Ovary (tissue), 3 donors: ENCODE measurements at regions not wholly inside any gene's neighbourhood (a gene's known extent, or its start where the extent isn't known, plus 50 kb on each side); places are given as distances from the start of the nearest gene placed in this dataset.

Experiments
- EP300 ChIP-seq: sonication (generic); formaldehyde crosslinking; IDR thresholded peaks from one replicate; pipeline ENCODE4 v1.6.1; 2017; ENCODE audit warnings: antibody characterized with exemption
- POLR2A ChIP-seq: fragments of 450-650 bp; IDR thresholded peaks from one replicate; pipeline ENCODE4 v1.6.1; 2017; ENCODE audit warnings: antibody characterized with exemption, mild to moderate bottlenecking, moderate library complexity
- TF ChIP-seq, protein P1 (sequence below), 3 donors: fragments of 450-650 bp in 2 of 3; fragments of 200-600 bp in 1 of 3; IDR thresholded peaks; one replicate each; pipeline versions ENCODE4 v1.5.1 to v1.8.0; 2016 to 2022; ENCODE audit warnings: antibody characterized with exemption in 3 of 3, mild to moderate bottlenecking in 1 of 3
- donor health status: DM: no; HTN: no; CAD: no.

DNA sequence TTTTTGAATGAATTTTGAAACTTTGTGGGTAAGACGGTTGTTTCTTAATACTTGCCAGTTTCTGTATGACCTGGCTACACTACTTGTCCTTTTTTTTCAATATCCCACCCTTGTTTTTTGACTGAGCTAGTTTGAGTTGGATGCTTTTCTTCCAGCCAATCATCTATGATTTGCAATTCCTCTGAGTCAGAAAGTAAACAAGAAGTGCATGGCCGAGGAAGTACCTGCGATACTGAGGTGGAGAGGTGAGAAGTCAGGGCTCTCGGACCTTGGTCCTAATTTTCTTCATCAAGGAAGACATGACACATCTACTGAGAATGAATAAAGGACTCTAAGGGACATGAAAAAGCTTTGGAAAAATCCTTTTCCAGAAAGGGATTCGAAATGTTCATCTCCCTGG is 185.7 kb downstream of the LINC00237 start:
- TF ChIP-seq, protein P1, sequence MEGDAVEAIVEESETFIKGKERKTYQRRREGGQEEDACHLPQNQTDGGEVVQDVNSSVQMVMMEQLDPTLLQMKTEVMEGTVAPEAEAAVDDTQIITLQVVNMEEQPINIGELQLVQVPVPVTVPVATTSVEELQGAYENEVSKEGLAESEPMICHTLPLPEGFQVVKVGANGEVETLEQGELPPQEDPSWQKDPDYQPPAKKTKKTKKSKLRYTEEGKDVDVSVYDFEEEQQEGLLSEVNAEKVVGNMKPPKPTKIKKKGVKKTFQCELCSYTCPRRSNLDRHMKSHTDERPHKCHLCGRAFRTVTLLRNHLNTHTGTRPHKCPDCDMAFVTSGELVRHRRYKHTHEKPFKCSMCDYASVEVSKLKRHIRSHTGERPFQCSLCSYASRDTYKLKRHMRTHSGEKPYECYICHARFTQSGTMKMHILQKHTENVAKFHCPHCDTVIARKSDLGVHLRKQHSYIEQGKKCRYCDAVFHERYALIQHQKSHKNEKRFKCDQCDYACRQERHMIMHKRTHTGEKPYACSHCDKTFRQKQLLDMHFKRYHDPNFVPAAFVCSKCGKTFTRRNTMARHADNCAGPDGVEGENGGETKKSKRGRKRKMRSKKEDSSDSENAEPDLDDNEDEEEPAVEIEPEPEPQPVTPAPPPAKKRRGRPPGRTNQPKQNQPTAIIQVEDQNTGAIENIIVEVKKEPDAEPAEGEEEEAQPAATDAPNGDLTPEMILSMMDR (IDR thresholded peaks at IDR 0.05): no peak
- TF ChIP-seq POLR2A (no peak), EP300 (no peak)
